GM18951 (cell line): ENCODE measurements at regions not wholly inside any gene's neighbourhood (a gene's known extent, or its start where the extent isn't known, plus 50 kb on each side); places are given as distances from the start of the nearest gene placed in this dataset.
"Not testable (repeated sequence)": the region's sequence is repeated elsewhere in the genome, so short reads cannot be mapped to it uniquely, and the experiment has no call there.

Source experiments
- POLR2A ChIP-seq: IDR thresholded peaks from 4 replicates; pipeline ENCODE4 v1.6.1; 2011; ENCODE audit warnings: mild to moderate bottlenecking; ENCODE audit not compliant: insufficient read length, insufficient read depth; ENCODE audit errors: extremely low read depth
- in situ Hi-C: fragments of 300-500 bp; cut with MboI; formaldehyde crosslinking; loops from one replicate; pipeline ENCODE4 v1.12.0; 2022; ENCODE audit warnings: low sequenced_read_pairs, mixed read lengths, inconsistent platforms; ENCODE audit not compliant: unreplicated experiment

- in situ Hi-C loops, result not testable (repeated sequence)
These were observed 110.6 kb downstream of the RPIA start for GRCh38 chr2:88802026-88802425.

GRCh38 chr2:88807237-88807962 lies 115.9 kb downstream of the RPIA start:
- in situ Hi-C loops, result no loop called here
- no peak for TF ChIP-seq POLR2A

- in situ Hi-C loops, result no loop called here
These were observed 116.6 kb downstream of the RPIA start for GRCh38 chr2:88808083-88808482.

GRCh38 chr2:88808652-88809051 lies 117.2 kb downstream of the RPIA start:
- no peak for TF ChIP-seq POLR2A

More at GRCh38 chr2:88808083-88808482, 116.6 kb downstream of the RPIA start:
- no peak for TF ChIP-seq POLR2A

GRCh38 chr2:88809216-88809615 lies 117.7 kb downstream of the RPIA start:
- no peak for TF ChIP-seq POLR2A
- in situ Hi-C loops, result no loop called here

More at GRCh38 chr2:88808652-88809051, 117.2 kb downstream of the RPIA start:
- in situ Hi-C loops, result no loop called here

GRCh38 chr2:88810017-88810416 lies 118.5 kb downstream of the RPIA start:
- in situ Hi-C loops, result no loop called here

GRCh38 chr2:88810488-88810887 lies 119.0 kb downstream of the RPIA start:
- TF ChIP-seq POLR2A, result no peak
- in situ Hi-C loops, result no loop called here

More at GRCh38 chr2:88810017-88810416, 118.5 kb downstream of the RPIA start:
- TF ChIP-seq POLR2A, result no peak

- TF ChIP-seq POLR2A, result no peak
- in situ Hi-C loops, result no loop called here
These were observed 119.8 kb downstream of the RPIA start for GRCh38 chr2:88811233-88811632.

GRCh38 chr2:88811681-88812080 lies 120.2 kb downstream of the RPIA start:
- in situ Hi-C loops, result no loop called here
- no peak for TF ChIP-seq POLR2A

GRCh38 chr2:88813612-88814011 lies 122.1 kb downstream of the RPIA start:
- no peak for TF ChIP-seq POLR2A
- in situ Hi-C loops, result no loop called here

- in situ Hi-C loops, result no loop called here
- TF ChIP-seq POLR2A, result no peak
These were observed 123.8 kb downstream of the RPIA start for GRCh38 chr2:88815282-88815681.

- no peak for TF ChIP-seq POLR2A
- in situ Hi-C loops, result no loop called here
These were observed 124.2 kb downstream of the RPIA start for GRCh38 chr2:88815697-88816096.

GRCh38 chr2:88818381-88818780 lies 126.9 kb downstream of the RPIA start:
- in situ Hi-C loops, result no loop called here

GRCh38 chr2:88824951-88825350 lies 133.5 kb downstream of the RPIA start:
- no peak for TF ChIP-seq POLR2A
- in situ Hi-C loops, result loop anchor here (25.0 kb wide), 2 partner anchors 312 to 1037 kb away; no protein-coding TSS in a partner anchor

More at GRCh38 chr2:88818381-88818780, 126.9 kb downstream of the RPIA start:
- no peak for TF ChIP-seq POLR2A
